DOHH2 (cell line): ENCODE measurements at regions not wholly inside any gene's neighbourhood (a gene's known extent, or its start where the extent isn't known, plus 50 kb on each side); places are given as distances from the start of the nearest gene placed in this dataset.

Source experiments
- H3F3A ChIP-seq: fragments of 200-600 bp; sonication (generic), shearing (Covaris generic); 2 replicates; pipeline ENCODE4 v1.6.0; 2016; ENCODE audit warnings: antibody characterized with exemption, mild to moderate bottlenecking; ENCODE audit not compliant: control insufficient read depth, insufficient read depth
- H3K27ac ChIP-seq: fragments of 200-600 bp; sonication (generic); 2 replicates; pipeline ENCODE4 v1.5.1; 2014; ENCODE audit warnings: low read depth, mild to moderate bottlenecking, low read length, moderate library complexity
- H3K27me3 ChIP-seq: fragments of 200-600 bp; sonication (generic); 2 replicates; pipeline ENCODE4 v1.6.1; 2014; ENCODE audit warnings: mild to moderate bottlenecking, low read length, mixed read lengths; ENCODE audit not compliant: control insufficient read depth
- H3K36me3 ChIP-seq: fragments of 200-600 bp; sonication (generic); 2 replicates; pipeline ENCODE4 v1.6.1; 2014; ENCODE audit warnings: mild to moderate bottlenecking, low read length, moderate library complexity, mixed read lengths; ENCODE audit not compliant: control insufficient read depth
- H3K4me1 ChIP-seq: fragments of 200-600 bp; sonication (generic); 2 replicates; pipeline ENCODE4 v1.6.1; 2014; ENCODE audit warnings: mild to moderate bottlenecking, low read length, mixed read lengths; ENCODE audit not compliant: control insufficient read depth
- H3K4me2 ChIP-seq: fragments of 200-600 bp; sonication (generic); 2 replicates; pipeline ENCODE4 v1.6.0; 2014; ENCODE audit warnings: mild to moderate bottlenecking, low read length, moderate library complexity
- H3K4me3 ChIP-seq: fragments of 200-600 bp; sonication (generic); 2 replicates; pipeline ENCODE4 v1.5.1; 2014; ENCODE audit warnings: mild to moderate bottlenecking, low read length, mixed read lengths
- H3K79me2 ChIP-seq: fragments of 200-600 bp; sonication (generic); 2 replicates; pipeline ENCODE4 v1.6.1; 2014; ENCODE audit warnings: mild to moderate bottlenecking, low read length, mixed read lengths; ENCODE audit not compliant: control insufficient read depth
- H3K9me2 ChIP-seq: fragments of 200-600 bp; sonication (generic); replicated peaks from 2 replicates; pipeline ENCODE4 v1.6.1; 2014; ENCODE audit warnings: mild to moderate bottlenecking, low read length, mixed read lengths; ENCODE audit not compliant: control insufficient read depth
- H3K9me3 ChIP-seq: fragments of 200-600 bp; sonication (generic); 2 replicates; pipeline ENCODE4 v1.6.1; 2014; ENCODE audit warnings: antibody characterized with exemption, low read length, mixed read lengths; ENCODE audit not compliant: control insufficient read depth, insufficient read depth
- H4K20me1 ChIP-seq: fragments of 200-600 bp; sonication (generic); 2 replicates; pipeline ENCODE4 v1.6.0; 2014; ENCODE audit warnings: low read depth, mild to moderate bottlenecking, antibody characterized with exemption, low read length, moderate library complexity; ENCODE audit not compliant: control insufficient read depth, insufficient read depth
- EZH2phosphoT487 ChIP-seq: fragments of 200-600 bp; sonication (generic); IDR thresholded peaks from 2 replicates; pipeline ENCODE4 v1.6.1; 2017; ENCODE audit warnings: borderline replicate concordance, mild to moderate bottlenecking, antibody characterized with exemption, low read length, moderate library complexity, mixed read lengths
- TF ChIP-seq, protein P1 (sequence below): fragments of 200-600 bp; sonication (generic); IDR thresholded peaks from one replicate; pipeline ENCODE4 v1.5.1; 2014; ENCODE audit warnings: antibody characterized with exemption, mild to moderate bottlenecking, low read depth, low read length; ENCODE audit not compliant: poor library complexity, severe bottlenecking

DNA sequence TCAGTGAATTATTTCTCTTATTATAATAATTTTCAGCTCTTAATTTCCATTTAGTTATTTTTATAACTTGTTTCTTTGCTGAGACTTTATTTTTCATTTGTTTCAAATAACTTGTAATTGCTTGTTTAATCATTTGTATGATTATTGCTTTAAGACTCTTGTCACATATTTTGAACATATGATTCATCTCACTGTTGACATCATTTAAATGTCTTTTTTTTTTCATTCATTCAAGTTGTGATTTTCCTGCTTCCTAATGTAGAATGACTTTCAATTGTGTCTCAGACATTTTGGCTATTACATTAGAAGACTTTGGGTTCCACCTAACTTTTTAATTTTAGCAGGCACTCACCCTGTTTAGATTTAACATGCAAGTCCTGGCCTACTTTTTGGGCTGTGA lies 234.8 kb upstream of the DIPK2B start:
- H3K27me3 ChIP-seq: no peaks in the 10 kb centered on the region
- H3K27ac ChIP-seq: no peak overlapping the region
- no peaks in the 10 kb centered on the region for H3K4me1 ChIP-seq
- no peaks in the 10 kb centered on the region for H3F3A ChIP-seq
- H3K4me2 ChIP-seq: no peak overlapping the region
- H3K36me3 ChIP-seq: no peaks in the 10 kb centered on the region
- no peak for TF ChIP-seq EZH2phosphoT487
- TF ChIP-seq, protein P1, sequence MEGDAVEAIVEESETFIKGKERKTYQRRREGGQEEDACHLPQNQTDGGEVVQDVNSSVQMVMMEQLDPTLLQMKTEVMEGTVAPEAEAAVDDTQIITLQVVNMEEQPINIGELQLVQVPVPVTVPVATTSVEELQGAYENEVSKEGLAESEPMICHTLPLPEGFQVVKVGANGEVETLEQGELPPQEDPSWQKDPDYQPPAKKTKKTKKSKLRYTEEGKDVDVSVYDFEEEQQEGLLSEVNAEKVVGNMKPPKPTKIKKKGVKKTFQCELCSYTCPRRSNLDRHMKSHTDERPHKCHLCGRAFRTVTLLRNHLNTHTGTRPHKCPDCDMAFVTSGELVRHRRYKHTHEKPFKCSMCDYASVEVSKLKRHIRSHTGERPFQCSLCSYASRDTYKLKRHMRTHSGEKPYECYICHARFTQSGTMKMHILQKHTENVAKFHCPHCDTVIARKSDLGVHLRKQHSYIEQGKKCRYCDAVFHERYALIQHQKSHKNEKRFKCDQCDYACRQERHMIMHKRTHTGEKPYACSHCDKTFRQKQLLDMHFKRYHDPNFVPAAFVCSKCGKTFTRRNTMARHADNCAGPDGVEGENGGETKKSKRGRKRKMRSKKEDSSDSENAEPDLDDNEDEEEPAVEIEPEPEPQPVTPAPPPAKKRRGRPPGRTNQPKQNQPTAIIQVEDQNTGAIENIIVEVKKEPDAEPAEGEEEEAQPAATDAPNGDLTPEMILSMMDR: no peak
- H3K9me3 ChIP-seq: no peaks in the 10 kb centered on the region
- no peaks in the 10 kb centered on the region for H3K79me2 ChIP-seq
- no peak overlapping the region for H3K4me3 ChIP-seq
- no peaks in the 10 kb centered on the region for H3K9me2 ChIP-seq
- no peaks in the 10 kb centered on the region for H4K20me1 ChIP-seq

DNA sequence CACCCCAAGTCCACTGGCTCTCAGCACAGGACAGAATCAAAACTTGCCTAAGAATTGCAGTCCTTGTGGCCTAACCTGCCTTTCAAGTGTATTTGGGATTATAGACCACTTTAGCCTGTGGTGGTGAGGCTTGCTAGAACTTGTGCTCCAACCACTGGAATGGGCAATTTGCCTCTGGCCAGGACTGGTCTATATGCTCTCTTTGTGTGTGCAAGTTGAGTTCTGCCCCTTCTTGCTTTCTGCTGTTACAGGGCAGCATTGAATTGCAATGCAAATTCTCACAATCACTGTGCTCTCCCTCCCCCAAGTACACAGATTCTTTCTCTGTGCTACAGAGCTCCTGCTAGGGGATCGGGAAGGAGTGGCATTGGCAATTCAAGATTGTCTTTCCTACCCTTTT lies 233.6 kb upstream of the DIPK2B start:
- Histone ChIP-seq H3K9me3 (no peaks in the 10 kb centered on the region), H3K27me3 (no peaks in the 10 kb centered on the region), H3K36me3 (no peaks in the 10 kb centered on the region), H3K79me2 (no peaks in the 10 kb centered on the region), H4K20me1 (no peaks in the 10 kb centered on the region), H3K4me3 (no peak overlapping the region), H3K4me1 (no peaks in the 10 kb centered on the region), H3K27ac (no peak overlapping the region), H3K9me2 (no peaks in the 10 kb centered on the region), H3K4me2 (no peak overlapping the region), H3F3A (no peaks in the 10 kb centered on the region)
- no peak for TF ChIP-seq EZH2phosphoT487
- TF ChIP-seq, protein P1: no peak

DNA sequence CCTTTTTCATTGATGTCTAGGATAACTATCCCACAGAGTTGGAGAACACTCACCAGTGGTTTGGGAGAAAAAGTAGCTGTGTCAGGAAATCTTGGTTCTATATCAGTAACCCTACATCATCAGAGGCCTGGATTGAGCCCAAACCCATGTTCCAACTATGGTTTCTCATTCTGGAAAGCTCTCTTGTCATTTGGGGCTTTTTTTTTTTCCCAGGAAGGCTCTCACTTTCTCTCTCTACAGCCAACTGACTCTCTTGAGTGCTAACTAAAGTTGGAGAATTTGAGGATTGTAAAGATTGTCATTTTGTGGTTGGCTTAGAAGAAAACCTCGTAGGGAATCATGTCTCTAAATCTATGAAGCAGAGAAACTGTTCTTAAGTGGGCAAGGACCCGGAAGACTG lies 228.2 kb upstream of the DIPK2B start:
- H3F3A ChIP-seq: no peaks in the 10 kb centered on the region
- no peaks in the 10 kb centered on the region for H3K9me3 ChIP-seq
- no peaks in the 10 kb centered on the region for H3K27me3 ChIP-seq
- no peak overlapping the region for H3K4me3 ChIP-seq
- no peaks in the 10 kb centered on the region for H3K79me2 ChIP-seq
- H3K9me2 ChIP-seq: no peaks in the 10 kb centered on the region
- H3K27ac ChIP-seq: no peak overlapping the region
- TF ChIP-seq, protein P1: no peak
- no peak for TF ChIP-seq EZH2phosphoT487
- no peak overlapping the region for H3K4me2 ChIP-seq
- H3K4me1 ChIP-seq: no peaks in the 10 kb centered on the region
- H3K36me3 ChIP-seq: no peaks in the 10 kb centered on the region
- H4K20me1 ChIP-seq: no peaks in the 10 kb centered on the region

DNA sequence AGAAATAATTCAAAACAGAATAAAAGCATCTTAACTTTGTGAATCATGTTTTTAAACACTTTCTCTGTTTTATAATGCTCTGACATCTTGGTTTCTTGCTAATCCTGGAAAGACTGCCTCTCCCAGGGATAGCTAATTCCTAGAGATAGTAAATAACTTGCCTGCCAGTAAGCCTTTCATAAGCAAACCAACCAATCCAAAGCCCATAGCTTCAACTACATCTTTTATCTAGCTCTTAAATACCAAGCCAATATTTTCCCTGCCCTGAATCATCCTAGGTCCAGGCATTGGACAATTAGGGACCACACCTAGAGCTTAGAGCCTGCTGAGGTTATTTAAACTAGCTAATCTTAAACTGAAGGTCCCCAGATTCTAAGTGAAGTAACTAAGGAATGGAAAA lies 223.7 kb upstream of the DIPK2B start:
- H3K27me3 ChIP-seq: no peaks in the 10 kb centered on the region
- no peaks in the 10 kb centered on the region for H3K36me3 ChIP-seq
- H3K27ac ChIP-seq: no peak overlapping the region
- H3K4me3 ChIP-seq: no peak overlapping the region
- no peaks in the 10 kb centered on the region for H3K9me3 ChIP-seq
- no peak for TF ChIP-seq EZH2phosphoT487
- TF ChIP-seq, protein P1: no peak
- H3K9me2 ChIP-seq: no peaks in the 10 kb centered on the region
- no peaks in the 10 kb centered on the region for H3K4me1 ChIP-seq
- H4K20me1 ChIP-seq: no peaks in the 10 kb centered on the region
- no peak overlapping the region for H3K4me2 ChIP-seq
- H3K79me2 ChIP-seq: no peaks in the 10 kb centered on the region
- no peaks in the 10 kb centered on the region for H3F3A ChIP-seq
